ENCODE measurements at regions not wholly inside any gene's neighbourhood (a gene's known extent, or its start where the extent isn't known, plus 50 kb on each side); places are given as distances from the start of the nearest gene placed in this dataset.

DNA sequence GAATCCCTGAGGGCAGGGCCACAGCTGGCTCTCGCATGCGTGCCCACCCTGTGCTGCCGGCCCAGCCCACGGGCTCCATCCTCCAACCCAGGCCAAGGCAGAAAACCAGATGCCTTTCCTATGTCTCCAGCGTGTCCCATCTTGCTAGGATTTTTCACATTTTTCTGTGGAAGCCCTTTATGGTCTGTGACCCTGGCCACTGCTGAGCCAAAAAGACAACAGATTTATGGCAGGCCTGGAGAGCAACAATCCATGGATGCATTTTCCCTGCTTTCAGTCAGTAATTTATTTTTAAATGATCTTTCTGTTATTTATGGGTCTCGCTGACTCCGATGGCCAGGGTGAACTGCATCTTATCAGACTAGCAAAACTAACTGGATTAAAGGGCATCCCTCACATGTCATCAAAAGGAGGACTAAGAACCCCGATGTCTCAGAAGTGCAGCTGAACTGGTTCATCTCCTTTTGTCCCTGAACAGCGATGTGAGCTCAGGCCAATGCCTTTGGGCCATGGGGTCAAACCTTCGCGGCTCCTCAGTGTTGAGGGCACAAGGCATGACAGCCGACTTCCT lies 346.0 kb downstream of the CYRIA start:
- TF ChIP-seq CTCF (IDR thresholded peaks at IDR 0.05; ENCODE audit: insufficient read depth, low read length, poor library complexity, severe bottlenecking) = no peak
- no peaks in the 10 kb centered on the region for H3K36me3 ChIP-seq (ENCODE audit: control insufficient read depth, insufficient read depth, low read length)
- no peak for DNase-seq (ENCODE audit: extremely low read depth, insufficient read length)
- no peak overlapping the region for H3K4me3 ChIP-seq (replicated peaks; ENCODE audit: low read depth, low read length)
- no peaks in the 10 kb centered on the region; the same call in 1 of the 2 replicates for H3K27me3 ChIP-seq (replicated peaks; ENCODE audit: control insufficient read depth, insufficient read depth, low read length)

GRCh38 chr2:16318474-16319195 lies 347.0 kb downstream of the CYRIA start:
- H3K27me3 ChIP-seq (replicated peaks; ENCODE audit: control insufficient read depth, insufficient read depth, low read length) = no peaks in the 10 kb centered on the region
- no peak for DNase-seq (ENCODE audit: extremely low read depth, insufficient read length)
- no peak overlapping the region for H3K4me3 ChIP-seq (replicated peaks; ENCODE audit: low read depth, low read length)
- no peak for TF ChIP-seq CTCF (IDR thresholded peaks at IDR 0.05; ENCODE audit: insufficient read depth, low read length, poor library complexity, severe bottlenecking)
- H3K36me3 ChIP-seq (ENCODE audit: control insufficient read depth, insufficient read depth, low read length) = no peaks in the 10 kb centered on the region

GRCh38 chr2:16318051-16318450 lies 347.6 kb downstream of the CYRIA start:
- no peaks in the 10 kb centered on the region for H3K36me3 ChIP-seq (ENCODE audit: control insufficient read depth, insufficient read depth, low read length)
- TF ChIP-seq CTCF (IDR thresholded peaks at IDR 0.05; ENCODE audit: insufficient read depth, low read length, poor library complexity, severe bottlenecking) = no peak
- H3K4me3 ChIP-seq (replicated peaks; ENCODE audit: low read depth, low read length) = no peak overlapping the region
- DNase-seq (ENCODE audit: extremely low read depth, insufficient read length) = no peak
- no peaks in the 10 kb centered on the region for H3K27me3 ChIP-seq (replicated peaks; ENCODE audit: control insufficient read depth, insufficient read depth, low read length)

- DNase-seq (ENCODE audit: extremely low read depth, insufficient read length) = no peak
- no peak for TF ChIP-seq CTCF (IDR thresholded peaks at IDR 0.05; ENCODE audit: insufficient read depth, low read length, poor library complexity, severe bottlenecking)
- Histone ChIP-seq H3K27me3 (replicated peaks; ENCODE audit: control insufficient read depth, insufficient read depth, low read length) (no peaks in the 10 kb centered on the region), H3K36me3 (ENCODE audit: control insufficient read depth, insufficient read depth, low read length) (no peaks in the 10 kb centered on the region), H3K4me3 (replicated peaks; ENCODE audit: low read depth, low read length) (no peak overlapping the region)
Observed at GRCh38 chr2:16317211-16317830, 348.3 kb downstream of the CYRIA start.

DNA sequence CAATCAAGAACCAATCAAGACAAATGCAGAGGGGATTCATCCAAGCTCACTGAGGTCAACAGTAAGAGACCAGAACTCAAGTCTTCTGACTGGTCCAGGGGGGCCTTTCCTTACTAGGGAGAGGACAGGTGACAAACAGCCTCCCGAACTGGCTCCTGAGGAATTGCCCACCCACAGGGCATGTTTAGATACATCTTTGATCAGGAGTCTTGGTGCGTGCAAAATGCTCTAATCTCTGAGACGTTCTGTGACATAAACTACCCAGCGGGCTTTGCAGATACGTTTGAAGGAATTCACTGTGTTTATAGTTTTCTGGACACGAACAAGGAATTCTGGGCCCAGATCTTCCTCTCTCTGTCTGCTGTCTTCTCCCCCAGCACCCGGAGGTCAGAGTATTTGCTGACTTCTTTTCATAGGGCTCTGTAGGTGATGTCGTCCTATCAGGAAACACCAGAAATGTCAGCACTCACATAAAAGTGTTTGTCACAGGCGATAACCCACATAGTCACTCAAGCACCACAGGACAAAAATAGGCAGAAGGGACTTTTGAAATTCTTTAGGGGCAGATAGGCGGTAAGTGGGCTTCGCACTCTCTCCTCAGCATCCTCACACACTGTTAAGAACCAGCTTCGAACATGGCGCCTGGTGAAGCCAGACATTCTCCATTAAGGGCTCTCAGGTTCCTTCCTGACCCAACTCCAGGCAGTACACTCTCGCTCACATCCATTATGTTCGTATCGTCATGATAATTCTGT lies 349.0 kb downstream of the CYRIA start:
- H3K4me3 ChIP-seq (replicated peaks; ENCODE audit: low read depth, low read length) = no peak overlapping the region
- DNase-seq (ENCODE audit: extremely low read depth, insufficient read length) = no peak
- TF ChIP-seq CTCF (IDR thresholded peaks at IDR 0.05; ENCODE audit: insufficient read depth, low read length, poor library complexity, severe bottlenecking) = no peak
- no peaks in the 10 kb centered on the region for H3K36me3 ChIP-seq (ENCODE audit: control insufficient read depth, insufficient read depth, low read length)
- no peaks in the 10 kb centered on the region for H3K27me3 ChIP-seq (replicated peaks; ENCODE audit: control insufficient read depth, insufficient read depth, low read length)
